ENCODE measurements at regions not wholly inside any gene's neighbourhood (a gene's known extent, or its start where the extent isn't known, plus 50 kb on each side); places are given as distances from the start of the nearest gene placed in this dataset.

- no peak overlapping the region for H3K4me3 Mint-ChIP-seq
Observed at GRCh38 chr2:104051766-104052165, 802.1 kb upstream of the POU3F3 start.

GRCh38 chr2:104052356-104052755, 801.6 kb upstream of the POU3F3 start:
- Mint-ChIP-seq H3K4me1 (no peaks in the 10 kb centered on the region), H3K36me3 (no peaks in the 10 kb centered on the region), H3K27me3 (ENCODE audit: low read depth in 3 of 3) (no peaks in the 10 kb centered on the region), H3K9me3 (peaks cover 0 to 2% (median 0%) of the 10 kb centered on the region in 7 donors), H3K27ac (no peak overlapping the region), H3K4me3 (no peak overlapping the region)
- H2AFZ ChIP-seq (ENCODE audit: insufficient read depth, low read depth, low read length, poor library complexity, severe bottlenecking), result no peak overlapping the region
- H3K27ac ChIP-seq (ENCODE audit: low read depth in 1 of 2, low read length in 2 of 2), result no peak overlapping the region
- H3K27me3 ChIP-seq (ENCODE audit: control insufficient read depth in 2 of 2, insufficient read depth in 2 of 2, low read length in 2 of 2), result no peaks in the 10 kb centered on the region
- no peaks in the 10 kb centered on the region for H3K9me3 ChIP-seq (replicated peaks in 1 of 2; ENCODE audit: control insufficient read depth in 1 of 2, insufficient read depth in 1 of 2, low read length in 2 of 2)
- H3K79me2 ChIP-seq (ENCODE audit: insufficient read depth, low read length), result no peaks in the 10 kb centered on the region
- no peak for DNase-seq
- WGBS (ENCODE audit: insufficient coverage), result 85% methylated on average over 4 of the region's 5 CpGs
- H3K36me3 ChIP-seq (replicated peaks in 1 of 2; ENCODE audit: control insufficient read depth in 1 of 2, insufficient read depth in 2 of 2, low read length in 2 of 2), result no peaks in the 10 kb centered on the region
- no peak overlapping the region for H3K4me3 ChIP-seq (replicated peaks in 1 of 3; ENCODE audit: low read depth in 2 of 3, low read length in 3 of 3)
- H3K9ac ChIP-seq (ENCODE audit: insufficient read depth, low read length, poor library complexity, severe bottlenecking), result no peak overlapping the region
- H3K4me1 ChIP-seq (ENCODE audit: control insufficient read depth in 1 of 2, insufficient read depth in 2 of 2, low read length in 2 of 2), result no peaks in the 10 kb centered on the region
- H4K20me1 ChIP-seq (ENCODE audit: insufficient read depth, low read length), result no peaks in the 10 kb centered on the region
- no peak overlapping the region for H3K4me2 ChIP-seq (replicated peaks; ENCODE audit: extremely low read depth, low read length, poor library complexity, severe bottlenecking)
- intact Hi-C loops (cut with micrococcal nuclease), result no loop called here
- no peak for TF ChIP-seq CTCF (IDR thresholded peaks at IDR 0.05)

More at GRCh38 chr2:104051766-104052165, 802.1 kb upstream of the POU3F3 start:
- H4K20me1 ChIP-seq (ENCODE audit: insufficient read depth, low read length), result no peaks in the 10 kb centered on the region
- Mint-ChIP-seq H3K4me1 (no peaks in the 10 kb centered on the region), H3K9me3 (peaks cover 0 to 2% (median 0%) of the 10 kb centered on the region in 7 donors), H3K27ac (no peak overlapping the region), H3K36me3 (no peaks in the 10 kb centered on the region), H3K27me3 (ENCODE audit: low read depth in 3 of 3) (no peaks in the 10 kb centered on the region)
- no peaks in the 10 kb centered on the region for H3K27me3 ChIP-seq (ENCODE audit: control insufficient read depth in 2 of 2, insufficient read depth in 2 of 2, low read length in 2 of 2)
- H3K27ac ChIP-seq (ENCODE audit: low read depth in 1 of 2, low read length in 2 of 2), result no peak overlapping the region
- H3K4me2 ChIP-seq (replicated peaks; ENCODE audit: extremely low read depth, low read length, poor library complexity, severe bottlenecking), result no peak overlapping the region
- no peak overlapping the region for H2AFZ ChIP-seq (ENCODE audit: insufficient read depth, low read depth, low read length, poor library complexity, severe bottlenecking)
- no peaks in the 10 kb centered on the region for H3K36me3 ChIP-seq (replicated peaks in 1 of 2; ENCODE audit: control insufficient read depth in 1 of 2, insufficient read depth in 2 of 2, low read length in 2 of 2)
- no CpG with 5 or more reads among the region's 6 CpGs for whole genome bisulfite sequencing (ENCODE audit: insufficient coverage)
- no peak overlapping the region for H3K9ac ChIP-seq (ENCODE audit: insufficient read depth, low read length, poor library complexity, severe bottlenecking)
- H3K4me1 ChIP-seq (ENCODE audit: control insufficient read depth in 1 of 2, insufficient read depth in 2 of 2, low read length in 2 of 2), result no peaks in the 10 kb centered on the region
- no peaks in the 10 kb centered on the region for H3K79me2 ChIP-seq (ENCODE audit: insufficient read depth, low read length)
- H3K4me3 ChIP-seq (replicated peaks in 1 of 3; ENCODE audit: low read depth in 2 of 3, low read length in 3 of 3), result no peak overlapping the region
- DNase-seq, result no peak
- intact Hi-C loops (cut with micrococcal nuclease), result no loop called here
- no peak for TF ChIP-seq CTCF (IDR thresholded peaks at IDR 0.05)
- H3K9me3 ChIP-seq (replicated peaks in 1 of 2; ENCODE audit: control insufficient read depth in 1 of 2, insufficient read depth in 1 of 2, low read length in 2 of 2), result no peaks in the 10 kb centered on the region
